GM23338 (cell line): ENCODE measurements at regions not wholly inside any gene's neighbourhood (a gene's known extent, or its start where the extent isn't known, plus 50 kb on each side); places are given as distances from the start of the nearest gene placed in this dataset.

Experiments used
- ATAC-seq: fragments of 200-7000 bp; cut with Tn5 transposase; 3 replicates; pipeline ENCODE4 v1.9.1; 2020
- DNase-seq: peaks from one replicate; pipeline ENCODE4 v3.0.0-alpha.2; 2015; ENCODE audit warnings: low spot score
- H2AFZ ChIP-seq: fragments of 200-600 bp; sonication (generic); 2 replicates; pipeline ENCODE4 v1.8.0; 2016; ENCODE audit warnings: antibody characterized with exemption, mild to moderate bottlenecking, moderate library complexity
- H3F3A ChIP-seq: fragments of 200-600 bp; sonication (generic); replicated peaks from 2 replicates; pipeline ENCODE4 v1.8.0; 2017; ENCODE audit warnings: antibody characterized with exemption, mixed run types, low read depth
- H3K27ac ChIP-seq: fragments of 200-600 bp; sonication (generic); 2 replicates; pipeline ENCODE4 v1.6.1; 2016; ENCODE audit warnings: low read depth
- H3K27me3 ChIP-seq: fragments of 200-600 bp; sonication (generic); 2 replicates; pipeline ENCODE4 v1.8.0; 2016; ENCODE audit warnings: mild to moderate bottlenecking, mixed run types, moderate library complexity; ENCODE audit not compliant: insufficient read depth
- H3K36me3 ChIP-seq: fragments of 200-600 bp; sonication (generic); 2 replicates; pipeline ENCODE4 v1.8.0; 2016; ENCODE audit warnings: mild to moderate bottlenecking; ENCODE audit not compliant: insufficient read depth
- H3K4me1 ChIP-seq: fragments of 200-600 bp; sonication (generic); 2 replicates; pipeline ENCODE4 v1.8.0; 2016; ENCODE audit warnings: mild to moderate bottlenecking, moderate library complexity; ENCODE audit not compliant: insufficient read depth
- H3K4me2 ChIP-seq: fragments of 200-600 bp; sonication (generic); 2 replicates; pipeline ENCODE4 v1.7.1; 2017; ENCODE audit warnings: mixed run types
- H3K4me3 ChIP-seq: fragments of 200-600 bp; sonication (generic); 2 replicates; pipeline ENCODE4 v1.6.1; 2016; ENCODE audit warnings: mixed run types
- H3K79me2 ChIP-seq: fragments of 200-600 bp; sonication (generic); replicated peaks from 2 replicates; pipeline ENCODE4 v1.8.0; 2017; ENCODE audit warnings: mild to moderate bottlenecking; ENCODE audit not compliant: insufficient read depth
- H3K9me2 ChIP-seq: fragments of 200-600 bp; sonication (generic); 2 replicates; pipeline ENCODE4 v1.8.0; 2017; ENCODE audit not compliant: insufficient read depth
- H4K20me1 ChIP-seq: fragments of 200-600 bp; sonication (generic); replicated peaks from 2 replicates; pipeline ENCODE4 v1.8.0; 2017; ENCODE audit warnings: mild to moderate bottlenecking; ENCODE audit not compliant: insufficient read depth
- H3K27ac Mint-ChIP-seq: 2 replicates; pipeline ENCODE4 v1.8.0; 2020; ENCODE audit warnings: inconsistent platforms, mild to moderate bottlenecking, moderate library complexity, mixed read lengths
- H3K27me3 Mint-ChIP-seq: 3 replicates; pipeline ENCODE4 v1.8.0; 2022; ENCODE audit warnings: low read depth, mild to moderate bottlenecking, moderate library complexity, mixed read lengths, inconsistent platforms; ENCODE audit not compliant: insufficient read depth, poor library complexity
- H3K36me3 Mint-ChIP-seq: 3 replicates; pipeline ENCODE4 v1.8.0; 2021; ENCODE audit warnings: low read depth, mild to moderate bottlenecking, inconsistent platforms, moderate library complexity, mixed read lengths
- H3K4me1 Mint-ChIP-seq: 3 replicates; pipeline ENCODE4 v1.8.0; 2020; ENCODE audit warnings: mild to moderate bottlenecking, inconsistent platforms, mixed read lengths
- H3K4me3 Mint-ChIP-seq: 3 replicates; pipeline ENCODE4 v1.8.0; 2021; ENCODE audit warnings: moderate library complexity, mild to moderate bottlenecking, inconsistent platforms, mixed read lengths
- H3K9me3 Mint-ChIP-seq: 3 replicates; pipeline ENCODE4 v1.8.0; 2020; ENCODE audit warnings: moderate library complexity, mild to moderate bottlenecking, inconsistent platforms, mixed read lengths
- EZH2phosphoT487 ChIP-seq: fragments of 200-600 bp; sonication (generic); IDR thresholded peaks from one replicate; pipeline ENCODE4 v1.8.1; 2018; ENCODE audit warnings: antibody characterized with exemption; ENCODE audit not compliant: unreplicated experiment
- NANOG ChIP-seq: IDR thresholded peaks from 2 replicates; pipeline ENCODE4 v1.6.1; 2016; ENCODE audit warnings: antibody characterized with exemption, borderline replicate concordance
- POLR2AphosphoS5 ChIP-seq: IDR thresholded peaks from 2 replicates; pipeline ENCODE4 v1.6.1; 2016; ENCODE audit warnings: antibody characterized with exemption, low read depth
- STAT1 ChIP-seq: IDR thresholded peaks from one replicate; pipeline ENCODE4 v1.6.1; 2016; ENCODE audit warnings: antibody characterized with exemption; ENCODE audit not compliant: unreplicated experiment
- ZNF462 ChIP-seq: fragments of 250-450 bp; sonication (Bioruptor Pico); IDR thresholded peaks from 2 replicates; pipeline ENCODE4 v1.5.0; 2020; ENCODE audit warnings: mild to moderate bottlenecking, moderate library complexity
- TF ChIP-seq, protein P1 (sequence below): IDR thresholded peaks from one replicate; pipeline ENCODE4 v1.6.1; 2018; ENCODE audit warnings: antibody characterized with exemption; ENCODE audit not compliant: unreplicated experiment

GRCh38 chr3:127365163-127365798 lies 77.4 kb upstream of the PRR20G start (continued):
- TF ChIP-seq ZNF462 (no peak), EZH2phosphoT487 (no peak), POLR2AphosphoS5 (no peak)
- TF ChIP-seq, protein P1, sequence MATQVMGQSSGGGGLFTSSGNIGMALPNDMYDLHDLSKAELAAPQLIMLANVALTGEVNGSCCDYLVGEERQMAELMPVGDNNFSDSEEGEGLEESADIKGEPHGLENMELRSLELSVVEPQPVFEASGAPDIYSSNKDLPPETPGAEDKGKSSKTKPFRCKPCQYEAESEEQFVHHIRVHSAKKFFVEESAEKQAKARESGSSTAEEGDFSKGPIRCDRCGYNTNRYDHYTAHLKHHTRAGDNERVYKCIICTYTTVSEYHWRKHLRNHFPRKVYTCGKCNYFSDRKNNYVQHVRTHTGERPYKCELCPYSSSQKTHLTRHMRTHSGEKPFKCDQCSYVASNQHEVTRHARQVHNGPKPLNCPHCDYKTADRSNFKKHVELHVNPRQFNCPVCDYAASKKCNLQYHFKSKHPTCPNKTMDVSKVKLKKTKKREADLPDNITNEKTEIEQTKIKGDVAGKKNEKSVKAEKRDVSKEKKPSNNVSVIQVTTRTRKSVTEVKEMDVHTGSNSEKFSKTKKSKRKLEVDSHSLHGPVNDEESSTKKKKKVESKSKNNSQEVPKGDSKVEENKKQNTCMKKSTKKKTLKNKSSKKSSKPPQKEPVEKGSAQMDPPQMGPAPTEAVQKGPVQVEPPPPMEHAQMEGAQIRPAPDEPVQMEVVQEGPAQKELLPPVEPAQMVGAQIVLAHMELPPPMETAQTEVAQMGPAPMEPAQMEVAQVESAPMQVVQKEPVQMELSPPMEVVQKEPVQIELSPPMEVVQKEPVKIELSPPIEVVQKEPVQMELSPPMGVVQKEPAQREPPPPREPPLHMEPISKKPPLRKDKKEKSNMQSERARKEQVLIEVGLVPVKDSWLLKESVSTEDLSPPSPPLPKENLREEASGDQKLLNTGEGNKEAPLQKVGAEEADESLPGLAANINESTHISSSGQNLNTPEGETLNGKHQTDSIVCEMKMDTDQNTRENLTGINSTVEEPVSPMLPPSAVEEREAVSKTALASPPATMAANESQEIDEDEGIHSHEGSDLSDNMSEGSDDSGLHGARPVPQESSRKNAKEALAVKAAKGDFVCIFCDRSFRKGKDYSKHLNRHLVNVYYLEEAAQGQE: no peak

- no peak for ATAC-seq
- H3K9me3 Mint-ChIP-seq: peaks cover under 1% of the 10 kb centered on the region; the same call in 2 of the 3 replicates
- no peak overlapping the region for H3K4me3 ChIP-seq
- H3K27me3 ChIP-seq: no peaks in the 10 kb centered on the region
- H2AFZ ChIP-seq: no peak overlapping the region
- H4K20me1 ChIP-seq: no peaks in the 10 kb centered on the region
- H3K9me2 ChIP-seq: no peaks in the 10 kb centered on the region
- DNase-seq: no peak
- peaks cover 4% of the 10 kb centered on the region for H3K27me3 Mint-ChIP-seq
- no peaks in the 10 kb centered on the region for H3K79me2 ChIP-seq
- no peak overlapping the region for H3K27ac Mint-ChIP-seq
- H3K27ac ChIP-seq: no peak overlapping the region
- H3K4me1 Mint-ChIP-seq: peaks cover 18% of the 10 kb centered on the region
- no peaks in the 10 kb centered on the region; the same call in 2 of the 3 replicates for H3K36me3 Mint-ChIP-seq
- H3K4me1 ChIP-seq: no peaks in the 10 kb centered on the region
- no peaks in the 10 kb centered on the region for H3F3A ChIP-seq
- no peak overlapping the region for H3K4me2 ChIP-seq
- H3K4me3 Mint-ChIP-seq: no peak overlapping the region
- no peaks in the 10 kb centered on the region for H3K36me3 ChIP-seq
- TF ChIP-seq STAT1 (no peak), ZNF462 (no peak), NANOG (no peak)
Observed at GRCh38 chr3:127363891-127364290, 76.0 kb upstream of the PRR20G start.
